HepG2 (cell line): ENCODE measurements at regions not wholly inside any gene's neighbourhood (a gene's known extent, or its start where the extent isn't known, plus 50 kb on each side); places are given as distances from the start of the nearest gene placed in this dataset.

ENCODE experiments used
- ATAC-seq: fragments of 200-7000 bp; cut with Tn5 transposase; 3 replicates; pipeline ENCODE4 v1.9.1; 2020; ENCODE audit warnings: mild to moderate bottlenecking, moderate library complexity
- BruUV-seq: library from RNA; stranded (reverse); fragments of 400-500 nt; replicated peaks from 2 replicates; lab custom pipeline; 2021; lab: Mats Ljungman, UMichigan
- CTCF ChIA-PET: fragments of 300-600 bp; formaldehyde crosslinking; extraction: SDS; loops from one replicate; lab custom pipeline; 2021; ENCODE audit warnings: low total read pairs, inconsistent platforms, low intra/inter-chr PET ratio; lab: Yijun Ruan, JAX
- POLR2A ChIA-PET: fragments of 350-600 bp; sonication (Branson Sonifier 250); formaldehyde crosslinking; loops from one replicate; lab custom pipeline; 2020; ENCODE audit warnings: antibody characterized with exemption, inconsistent platforms; lab: Yijun Ruan, JAX
- DNase-seq: peaks from one replicate; pipeline ENCODE4 v3.0.0-alpha.2; 2015; ENCODE audit warnings: low spot score
- FAIRE-seq: peaks from 3 replicates; lab custom pipeline; 2011; peaks lifted over from hg19 to GRCh38; lab: Jason Lieb, UNC
- H2AFZ ChIP-seq: one replicate; pipeline ENCODE4 v1.6.1; 2011; ENCODE audit warnings: low read length, inconsistent platforms
- H3K27ac ChIP-seq: fragments of 300-600 bp; 3 replicates; pipeline ENCODE4 v1.8.0; 2011; ENCODE audit warnings: mixed run types, mild to moderate bottlenecking, mixed read lengths, low read length, inconsistent platforms; ENCODE audit not compliant: insufficient read depth; ENCODE audit errors: extremely low read length
- H3K27me3 ChIP-seq, 2 experiments: fragments of 200-600 bp in 1 of 2; 2 replicates in 1 of 2; 3 replicates in 1 of 2; pipeline versions ENCODE4 v1.6.0 to v1.8.0; 2011; ENCODE audit warnings: low read length in 2 of 2, mild to moderate bottlenecking in 2 of 2, moderate library complexity in 2 of 2, inconsistent platforms in 1 of 2; ENCODE audit not compliant: insufficient read depth in 2 of 2, control insufficient read depth in 1 of 2
- H3K36me3 ChIP-seq, 2 experiments: fragments of 200-600 bp in 1 of 2; replicated peaks in 1 of 2; 2 replicates in 1 of 2; 3 replicates in 1 of 2; pipeline versions ENCODE4 v1.5.1 to v1.8.0; 2011; ENCODE audit warnings: low read length in 2 of 2, inconsistent platforms in 1 of 2; ENCODE audit not compliant: insufficient read depth in 2 of 2, control insufficient read depth in 1 of 2
- H3K4me1 ChIP-seq: 2 replicates; pipeline ENCODE4 v1.5.1; 2012; ENCODE audit warnings: low read length, inconsistent platforms; ENCODE audit not compliant: insufficient read depth
- H3K4me2 ChIP-seq: 2 replicates; pipeline ENCODE4 v1.6.0; 2011; ENCODE audit warnings: low read depth, low read length, inconsistent platforms
- H3K4me3 ChIP-seq, 3 experiments: fragments of 200-600 bp in 1 of 3; sonication (generic), shearing (Covaris generic) in 1 of 3; replicated peaks in 1 of 3; 2 replicates each; pipeline ENCODE4 v1.5.1; 2011 to 2016; ENCODE audit warnings: low read length in 3 of 3, inconsistent platforms in 2 of 3, low read depth in 2 of 3, mild to moderate bottlenecking in 2 of 3, control low read depth in 1 of 3, mixed read lengths in 1 of 3; ENCODE audit not compliant: insufficient read depth in 1 of 3
- H3K79me2 ChIP-seq: one replicate; pipeline ENCODE4 v1.6.1; 2011; ENCODE audit warnings: low read length, inconsistent platforms; ENCODE audit not compliant: insufficient read depth
- H3K9ac ChIP-seq: 2 replicates; pipeline ENCODE4 v1.6.0; 2011; ENCODE audit warnings: mild to moderate bottlenecking, low read depth, low read length, inconsistent platforms; ENCODE audit not compliant: insufficient read depth
- H3K9me3 ChIP-seq: 2 replicates; pipeline ENCODE4 v1.5.1; 2012; ENCODE audit warnings: mild to moderate bottlenecking, low read length
- H4K20me1 ChIP-seq: 2 replicates; pipeline ENCODE4 v1.6.0; 2011; ENCODE audit warnings: inconsistent platforms, mild to moderate bottlenecking, low read length, moderate library complexity; ENCODE audit not compliant: insufficient read depth
- AKAP8 ChIP-seq: sonication (generic); formaldehyde crosslinking; IDR thresholded peaks from 2 replicates; pipeline ENCODE4 v1.5.1; 2020; ENCODE audit warnings: mild to moderate bottlenecking, missing genetic modification reagents
- FOXM1 ChIP-seq: sonication (generic); formaldehyde crosslinking; IDR thresholded peaks from 2 replicates; pipeline ENCODE4 v1.5.0; 2020; ENCODE audit warnings: missing genetic modification reagents
- GLI4 ChIP-seq: sonication (generic); formaldehyde crosslinking; IDR thresholded peaks from 2 replicates; pipeline ENCODE4 v1.5.1; 2020; ENCODE audit warnings: missing genetic modification reagents, mild to moderate bottlenecking, moderate library complexity, borderline replicate concordance
- HNRNPK ChIP-seq: fragments of 200-400 bp; formaldehyde crosslinking; IDR thresholded peaks from 2 replicates; pipeline ENCODE4 v1.6.1; 2018; ENCODE audit warnings: low read length, low read depth, moderate library complexity, mild to moderate bottlenecking; ENCODE audit not compliant: poor library complexity, severe bottlenecking
- NFKBIZ ChIP-seq: IDR thresholded peaks from 2 replicates; pipeline ENCODE4 v1.6.1; 2018; ENCODE audit warnings: missing genetic modification reagents, missing compliant biosample characterization
- RAD21 ChIP-seq: fragments of 450-650 bp; formaldehyde crosslinking; IDR thresholded peaks from 2 replicates; pipeline ENCODE4 v1.5.0; 2020; ENCODE audit warnings: mild to moderate bottlenecking
- SP5 ChIP-seq: IDR thresholded peaks from 2 replicates; pipeline ENCODE4 v1.6.1; 2016; ENCODE audit warnings: low read depth, borderline replicate concordance
- SRSF9 ChIP-seq: fragments of 200-400 bp; formaldehyde crosslinking; IDR thresholded peaks from 2 replicates; pipeline ENCODE4 v1.6.1; 2018; ENCODE audit warnings: borderline replicate concordance, mild to moderate bottlenecking, low read depth, low read length; ENCODE audit not compliant: insufficient read depth, poor library complexity, severe bottlenecking
- ZBTB7A ChIP-seq: sonication (generic); formaldehyde crosslinking; IDR thresholded peaks from 2 replicates; pipeline ENCODE4 v1.8.0; 2022; ENCODE audit warnings: mild to moderate bottlenecking, missing genetic modification reagents
- ZNF274 ChIP-seq: sonication (generic); formaldehyde crosslinking; IDR thresholded peaks from 2 replicates; pipeline ENCODE4 v1.5.1; 2020; ENCODE audit warnings: mild to moderate bottlenecking, missing genetic modification reagents
- ZNF543 ChIP-seq: sonication (generic); formaldehyde crosslinking; IDR thresholded peaks from 2 replicates; pipeline ENCODE4 v1.4.0; 2020; ENCODE audit warnings: mild to moderate bottlenecking, missing genetic modification reagents
- WGBS: methylation state at CpG from one replicate; pipeline ENCODE4 v1.1.6; 2017; ENCODE audit warnings: low lambda C conversion rate; 5-methylcytosine and 5-hydroxymethylcytosine counted together
- in situ Hi-C: cut with HindIII; loops from 2 replicates; pipeline ENCODE4 v1.10.0; 2017; ENCODE audit warnings: low pct_unique_long_range_greater_than_20kb; ENCODE audit not compliant: extremely low pct_ligation_motif_present
- intact Hi-C: fragments of 100-400 bp; cut with micrococcal nuclease; formaldehyde crosslinking; loops from one replicate; pipeline ENCODE4 v1.10.0; 2022; ENCODE audit not compliant: unreplicated experiment
- TF ChIP-seq, protein P1 (sequence below): sonication (generic); formaldehyde crosslinking; IDR thresholded peaks from 2 replicates; pipeline ENCODE4 v1.5.1; 2020; ENCODE audit warnings: mild to moderate bottlenecking, missing genetic modification reagents, moderate library complexity
- TF ChIP-seq, protein P2 (sequence below): IDR thresholded peaks from 2 replicates; pipeline ENCODE4 v1.6.1; 2012; ENCODE audit warnings: low read depth, low read length, improper control_type of control experiment

- Histone ChIP-seq H3K27ac (no peak overlapping the region), H3K4me2 (no peak overlapping the region), H3K27me3 (no peaks in the 10 kb centered on the region), H3K79me2 (no peaks in the 10 kb centered on the region), H4K20me1 (no peaks in the 10 kb centered on the region), H3K9me3 (peaks cover 78% of the 10 kb centered on the region), H3K36me3 (no peaks in the 10 kb centered on the region), H3K9ac (no peak overlapping the region), H3K4me3 (no peak overlapping the region), H2AFZ (no peak overlapping the region), H3K4me1 (no peaks in the 10 kb centered on the region)
- TF ChIP-seq, protein P1, sequence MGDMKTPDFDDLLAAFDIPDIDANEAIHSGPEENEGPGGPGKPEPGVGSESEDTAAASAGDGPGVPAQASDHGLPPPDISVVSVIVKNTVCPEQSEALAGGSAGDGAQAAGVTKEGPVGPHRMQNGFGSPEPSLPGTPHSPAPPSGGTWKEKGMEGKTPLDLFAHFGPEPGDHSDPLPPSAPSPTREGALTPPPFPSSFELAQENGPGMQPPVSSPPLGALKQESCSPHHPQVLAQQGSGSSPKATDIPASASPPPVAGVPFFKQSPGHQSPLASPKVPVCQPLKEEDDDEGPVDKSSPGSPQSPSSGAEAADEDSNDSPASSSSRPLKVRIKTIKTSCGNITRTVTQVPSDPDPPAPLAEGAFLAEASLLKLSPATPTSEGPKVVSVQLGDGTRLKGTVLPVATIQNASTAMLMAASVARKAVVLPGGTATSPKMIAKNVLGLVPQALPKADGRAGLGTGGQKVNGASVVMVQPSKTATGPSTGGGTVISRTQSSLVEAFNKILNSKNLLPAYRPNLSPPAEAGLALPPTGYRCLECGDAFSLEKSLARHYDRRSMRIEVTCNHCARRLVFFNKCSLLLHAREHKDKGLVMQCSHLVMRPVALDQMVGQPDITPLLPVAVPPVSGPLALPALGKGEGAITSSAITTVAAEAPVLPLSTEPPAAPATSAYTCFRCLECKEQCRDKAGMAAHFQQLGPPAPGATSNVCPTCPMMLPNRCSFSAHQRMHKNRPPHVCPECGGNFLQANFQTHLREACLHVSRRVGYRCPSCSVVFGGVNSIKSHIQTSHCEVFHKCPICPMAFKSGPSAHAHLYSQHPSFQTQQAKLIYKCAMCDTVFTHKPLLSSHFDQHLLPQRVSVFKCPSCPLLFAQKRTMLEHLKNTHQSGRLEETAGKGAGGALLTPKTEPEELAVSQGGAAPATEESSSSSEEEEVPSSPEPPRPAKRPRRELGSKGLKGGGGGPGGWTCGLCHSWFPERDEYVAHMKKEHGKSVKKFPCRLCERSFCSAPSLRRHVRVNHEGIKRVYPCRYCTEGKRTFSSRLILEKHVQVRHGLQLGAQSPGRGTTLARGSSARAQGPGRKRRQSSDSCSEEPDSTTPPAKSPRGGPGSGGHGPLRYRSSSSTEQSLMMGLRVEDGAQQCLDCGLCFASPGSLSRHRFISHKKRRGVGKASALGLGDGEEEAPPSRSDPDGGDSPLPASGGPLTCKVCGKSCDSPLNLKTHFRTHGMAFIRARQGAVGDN (CRISPR knock-in tag) = no peak
- CTCF ChIA-PET = no interaction called here
- in situ Hi-C loops (no loop called here), intact Hi-C loops (no loop called here)
- 0% methylated on average over 2 of the region's 2 CpGs for WGBS
- ATAC-seq = no peak
- no TSS peak for BruUV-seq
- FAIRE-seq = no peak
- no peak for DNase-seq
- POLR2A ChIA-PET = no interaction called here
These were observed 307.4 kb upstream of the SORCS1 start for GRCh38 chr10:107471911-107472310.

- no peaks in the 10 kb centered on the region for H3K27me3 ChIP-seq
- CTCF ChIA-PET = no interaction called here
- no peaks in the 10 kb centered on the region for H4K20me1 ChIP-seq
- H3K36me3 ChIP-seq = no peaks in the 10 kb centered on the region
- no peak overlapping the region for H3K9ac ChIP-seq
- WGBS = 5% methylated on average over 4 of the region's 4 CpGs
- FAIRE-seq = no peak
- peaks cover 74% of the 10 kb centered on the region for H3K9me3 ChIP-seq
- no peak overlapping the region for H3K27ac ChIP-seq
- H2AFZ ChIP-seq = no peak overlapping the region
- no peak for DNase-seq
- H3K79me2 ChIP-seq = no peaks in the 10 kb centered on the region
- ATAC-seq = no peak
- intact Hi-C loops (no loop called here), in situ Hi-C loops (no loop called here)
- BruUV-seq = no TSS peak
- POLR2A ChIA-PET = no interaction called here
- no peaks in the 10 kb centered on the region for H3K4me1 ChIP-seq
- H3K4me3 ChIP-seq = no peak overlapping the region
- no peak overlapping the region for H3K4me2 ChIP-seq
- TF ChIP-seq SRSF9 (no peak), SP5 (CRISPR knock-in tag) (no peak), HNRNPK (no peak), AKAP8 (no peak), ZBTB7A (CRISPR knock-in tag) (no peak), ZNF274 (CRISPR knock-in tag) (no peak), ZNF543 (CRISPR knock-in tag) (no peak), FOXM1 (CRISPR knock-in tag) (no peak), GLI4 (CRISPR knock-in tag) (no peak), NFKBIZ (CRISPR knock-in tag) (no peak), RAD21 (CRISPR knock-in tag) (no peak)
- TF ChIP-seq, protein P2, sequence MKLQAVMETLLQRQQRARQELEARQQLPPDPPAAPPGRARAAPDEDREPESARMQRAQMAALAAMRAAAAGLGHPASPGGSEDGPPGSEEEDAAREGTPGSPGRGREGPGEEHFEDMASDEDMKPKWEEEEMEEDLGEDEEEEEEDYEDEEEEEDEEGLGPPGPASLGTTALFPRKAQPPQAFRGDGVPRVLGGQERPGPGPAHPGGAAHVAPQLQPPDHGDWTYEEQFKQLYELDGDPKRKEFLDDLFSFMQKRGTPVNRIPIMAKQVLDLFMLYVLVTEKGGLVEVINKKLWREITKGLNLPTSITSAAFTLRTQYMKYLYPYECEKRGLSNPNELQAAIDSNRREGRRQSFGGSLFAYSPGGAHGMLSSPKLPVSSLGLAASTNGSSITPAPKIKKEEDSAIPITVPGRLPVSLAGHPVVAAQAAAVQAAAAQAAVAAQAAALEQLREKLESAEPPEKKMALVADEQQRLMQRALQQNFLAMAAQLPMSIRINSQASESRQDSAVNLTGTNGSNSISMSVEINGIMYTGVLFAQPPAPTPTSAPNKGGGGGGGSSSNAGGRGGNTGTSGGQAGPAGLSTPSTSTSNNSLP = no peak
These were observed 289.1 kb upstream of the SORCS1 start for GRCh38 chr10:107453561-107453960.
